Epithelial cell of proximal tubule (primary cell): ENCODE measurements at regions not wholly inside any gene's neighbourhood (a gene's known extent, or its start where the extent isn't known, plus 50 kb on each side); places are given as distances from the start of the nearest gene placed in this dataset.

Experiments
- DNase-seq: peaks from one replicate; pipeline ENCODE4 v3.0.0-alpha.2; 2011; ENCODE audit warnings: low read depth
- H3K4me3 ChIP-seq: 2 replicates; pipeline ENCODE4 v1.5.1; 2011; ENCODE audit warnings: low read depth, mild to moderate bottlenecking, low read length
- CTCF ChIP-seq: conservative IDR thresholded peaks from 2 replicates; pipeline ENCODE4 v1.5.1; 2012; ENCODE audit warnings: low read depth, mild to moderate bottlenecking, low read length

GRCh38 chr11:32200136-32200847 lies 109.4 kb downstream of the RCN1 start:
- no peak overlapping the region for H3K4me3 ChIP-seq
- no peak for DNase-seq
- no peak for TF ChIP-seq CTCF

GRCh38 chr11:32204751-32205150 lies 113.9 kb downstream of the RCN1 start:
- TF ChIP-seq CTCF, result no peak
- no peak for DNase-seq
- H3K4me3 ChIP-seq, result no peak overlapping the region

GRCh38 chr11:32210556-32210955 lies 119.7 kb downstream of the RCN1 start:
- H3K4me3 ChIP-seq, result no peak overlapping the region
- TF ChIP-seq CTCF, result no peak
- no peak for DNase-seq

GRCh38 chr11:32213223-32213622 lies 122.3 kb downstream of the RCN1 start:
- no peak for TF ChIP-seq CTCF
- DNase-seq, result peak; percentile 32

GRCh38 chr11:32215157-32215556 lies 124.3 kb downstream of the RCN1 start:
- TF ChIP-seq CTCF, result no peak
- no peak overlapping the region for H3K4me3 ChIP-seq
- DNase-seq, result no peak

More at GRCh38 chr11:32213223-32213622, 122.3 kb downstream of the RCN1 start:
- H3K4me3 ChIP-seq, result no peak overlapping the region

- TF ChIP-seq CTCF, result no peak
- no peak for DNase-seq
- H3K4me3 ChIP-seq, result no peak overlapping the region
Observed at GRCh38 chr11:32216749-32217148, 125.9 kb downstream of the RCN1 start.

GRCh38 chr11:32219320-32219719 lies 128.4 kb downstream of the RCN1 start:
- DNase-seq, result no peak
- H3K4me3 ChIP-seq, result no peak overlapping the region
- TF ChIP-seq CTCF, result no peak
